ENCODE measurements at regions not wholly inside any gene's neighbourhood (a gene's known extent, or its start where the extent isn't known, plus 50 kb on each side); places are given as distances from the start of the nearest gene placed in this dataset.

GRCh38 chr5:143495110-143495509, 91.6 kb upstream of the NR3C1 start:
- DNase-seq (ENCODE audit: low spot score) = no peak

DNA sequence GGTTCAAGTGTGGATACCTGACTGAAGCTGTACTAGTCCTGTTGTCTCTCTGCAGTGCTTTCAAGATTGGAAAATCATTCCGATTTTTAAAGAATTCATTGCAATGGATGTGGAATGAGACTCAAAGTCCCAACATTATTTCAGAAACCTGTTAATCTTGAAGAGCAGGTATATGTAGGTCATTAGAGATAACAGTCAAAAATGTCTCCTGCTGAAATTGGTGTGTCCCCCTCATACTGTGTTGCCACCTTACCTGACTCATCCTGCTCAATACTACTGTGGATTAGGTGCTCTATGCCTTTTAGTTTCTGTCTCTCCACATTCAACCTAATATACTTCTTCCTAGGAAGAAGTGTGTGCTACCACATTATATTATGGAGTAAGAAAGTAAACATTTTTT, 91.1 kb upstream of the NR3C1 start:
- no peak for DNase-seq (ENCODE audit: low spot score)

DNA sequence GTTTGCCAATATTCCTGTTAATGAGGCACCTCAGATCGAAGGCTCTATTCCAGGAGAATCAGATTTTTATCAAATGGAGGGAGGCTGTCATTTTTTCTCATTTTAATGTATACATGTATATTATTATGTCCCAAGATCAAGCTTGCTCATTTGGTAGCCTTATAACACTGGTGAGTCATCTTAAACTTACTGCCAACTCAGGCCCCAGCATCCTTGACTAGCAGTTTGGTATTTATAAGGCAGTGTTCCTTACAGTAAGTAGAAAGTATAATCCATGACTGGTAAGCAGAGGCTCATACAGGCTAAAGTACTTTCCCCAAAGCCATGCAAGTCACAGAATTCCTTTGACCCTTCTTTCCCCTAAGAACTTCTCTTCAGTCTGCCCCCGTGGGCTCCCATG, 90.7 kb upstream of the NR3C1 start:
- DNase-seq (ENCODE audit: low spot score) = no peak

DNA sequence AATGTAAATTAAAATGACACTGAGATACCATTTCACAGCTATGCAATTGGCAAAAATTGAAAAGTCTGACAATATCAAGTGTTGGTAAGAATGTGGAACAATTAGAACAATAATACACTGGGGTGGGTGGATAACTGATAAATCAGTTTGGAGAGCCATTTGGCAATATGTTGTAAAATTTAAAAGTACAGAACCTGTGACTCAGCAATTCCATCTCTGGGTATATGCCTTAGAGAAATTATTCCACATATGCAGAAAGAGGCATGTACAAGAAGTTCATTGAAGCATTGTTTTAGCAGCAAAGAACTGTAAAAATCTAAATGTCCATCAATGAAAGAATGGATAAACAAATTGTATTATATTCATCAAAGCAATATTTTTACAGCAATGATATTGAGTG, 89.3 kb upstream of the NR3C1 start:
- DNase-seq (ENCODE audit: low spot score) = no peak

DNA sequence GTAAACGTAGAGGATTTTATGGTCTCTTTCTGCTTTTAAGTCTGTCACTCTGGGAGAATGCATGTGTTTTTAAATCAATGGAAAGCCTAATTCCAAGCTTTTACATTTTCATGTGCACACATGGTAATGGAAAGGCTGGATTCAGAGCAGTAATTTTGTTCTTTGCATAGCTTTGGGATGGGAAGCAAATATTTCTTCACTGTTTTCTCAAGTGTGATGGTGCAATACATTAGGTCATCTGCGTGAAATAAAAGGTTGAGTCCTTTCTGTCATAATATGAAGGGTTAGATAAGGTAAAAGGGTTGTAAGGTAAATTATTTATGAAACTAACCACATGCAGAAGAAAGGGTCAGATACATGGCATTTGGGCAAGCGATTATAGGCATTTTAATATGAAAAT, 88.2 kb upstream of the NR3C1 start:
- no peak for DNase-seq (ENCODE audit: low spot score)

DNA sequence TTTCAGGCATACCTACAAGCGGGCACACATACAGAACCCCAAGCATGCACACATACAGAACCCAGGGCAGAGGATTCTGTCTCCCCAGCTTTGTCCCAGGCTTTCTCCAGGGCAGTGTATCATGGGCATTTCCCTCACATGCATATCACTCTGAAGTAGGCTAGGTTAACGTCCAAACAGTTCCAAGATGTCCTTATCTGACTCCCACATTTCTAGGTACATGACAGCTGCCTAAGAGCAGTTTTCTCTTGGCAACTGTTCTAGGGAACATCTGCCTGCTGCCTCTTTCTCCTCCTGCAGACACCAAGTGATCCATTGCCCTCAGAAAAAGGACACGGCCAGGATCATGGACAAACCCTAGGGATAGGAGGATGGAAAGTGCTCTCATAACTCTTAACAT, 84.9 kb upstream of the NR3C1 start:
- no peak for DNase-seq (ENCODE audit: low spot score)

DNA sequence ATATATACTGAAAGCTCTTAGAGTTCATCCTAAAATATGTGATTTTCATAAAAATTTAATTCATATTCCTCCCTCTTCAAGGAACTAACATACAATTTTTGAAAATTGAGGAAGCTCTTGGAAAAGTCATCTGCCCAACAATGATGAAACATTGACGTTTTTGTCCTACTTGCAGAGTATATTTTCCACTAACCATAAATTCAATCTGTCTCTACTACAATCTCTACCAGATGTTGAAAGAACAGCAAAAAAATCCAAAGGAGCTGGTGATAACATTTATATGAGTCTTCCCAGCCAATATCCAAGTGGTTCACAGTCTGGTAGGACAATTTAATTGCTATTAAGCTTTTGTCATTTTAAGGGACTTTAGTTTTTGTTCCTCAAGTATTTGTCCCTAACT, 81.1 kb upstream of the NR3C1 start:
- no peak for DNase-seq (ENCODE audit: low spot score)

- DNase-seq (ENCODE audit: low spot score) = no peak
Observed at GRCh38 chr5:143481697-143482531, 78.4 kb upstream of the NR3C1 start.

DNA sequence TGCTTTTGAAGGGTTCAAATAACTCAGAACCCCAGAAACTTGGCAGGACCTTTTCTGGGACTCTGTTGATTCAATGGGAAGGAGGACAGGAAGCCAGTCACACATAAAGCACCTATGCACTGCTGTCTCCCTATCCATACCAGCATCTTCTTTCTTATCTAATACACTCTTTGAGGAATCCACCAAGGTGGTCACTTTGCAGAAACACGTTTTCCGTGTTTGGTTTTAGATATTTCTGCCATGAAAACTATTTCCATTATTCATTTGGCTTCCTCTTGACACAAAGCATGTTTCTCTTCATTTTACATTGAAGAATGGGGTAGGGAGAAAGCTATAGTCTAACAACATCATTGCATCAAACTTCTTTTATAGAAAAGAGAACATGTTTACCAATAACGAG, 76.5 kb upstream of the NR3C1 start:
- no peak for DNase-seq (ENCODE audit: low spot score)

DNA sequence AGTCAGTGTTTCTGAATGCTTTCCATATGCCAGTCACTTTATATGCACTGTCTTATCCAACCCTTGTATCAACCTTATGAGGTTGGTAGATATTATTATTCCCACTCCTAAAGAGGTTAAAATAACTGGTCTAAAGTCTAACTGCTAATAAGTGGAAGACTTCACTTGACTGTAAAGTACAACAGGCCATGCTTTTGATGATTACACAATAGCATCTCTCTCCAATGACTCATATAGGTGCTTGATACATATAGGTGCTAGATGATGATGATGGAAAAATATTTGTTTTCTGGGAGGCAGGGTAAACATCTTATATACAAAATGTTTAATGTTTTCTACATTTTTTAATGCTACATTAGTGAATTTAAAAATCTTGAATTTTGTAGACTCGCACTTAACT, 75.9 kb upstream of the NR3C1 start:
- no peak for DNase-seq (ENCODE audit: low spot score)

- no peak for DNase-seq (ENCODE audit: low spot score)
Observed at GRCh38 chr5:143476601-143477211, 73.2 kb upstream of the NR3C1 start.

GRCh38 chr5:143474616-143475015, 71.1 kb upstream of the NR3C1 start:
- no peak for DNase-seq (ENCODE audit: low spot score)

- DNase-seq (ENCODE audit: low spot score) = no peak
Observed at GRCh38 chr5:143473481-143473880, 70.0 kb upstream of the NR3C1 start.

DNA sequence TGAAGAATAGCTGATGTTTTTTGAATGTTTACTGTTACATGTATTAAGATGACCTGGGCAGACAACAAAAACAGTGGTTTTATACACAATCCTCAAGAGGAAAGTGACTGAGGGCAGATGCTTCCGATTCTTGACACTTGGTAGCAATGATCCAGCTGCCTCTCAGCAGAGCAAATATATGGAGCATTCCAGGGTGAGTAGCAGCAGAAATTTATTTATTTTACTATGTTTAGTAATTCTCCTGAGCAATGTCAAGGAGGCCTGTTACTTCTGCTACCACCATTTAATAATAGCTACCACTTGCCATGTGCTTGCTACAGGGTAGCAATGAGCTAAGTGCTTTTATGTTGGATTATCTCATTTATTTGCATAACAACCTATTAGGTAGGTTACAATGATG, 69.1 kb upstream of the NR3C1 start:
- DNase-seq (ENCODE audit: low spot score) = no peak

- no peak for DNase-seq (ENCODE audit: low spot score)
Observed at GRCh38 chr5:143471666-143472464, 68.4 kb upstream of the NR3C1 start.

GRCh38 chr5:143471041-143471509, 67.6 kb upstream of the NR3C1 start:
- DNase-seq (ENCODE audit: low spot score) = no peak

- DNase-seq (ENCODE audit: low spot score) = no peak
Observed at GRCh38 chr5:143470120-143470519, 66.6 kb upstream of the NR3C1 start.

DNA sequence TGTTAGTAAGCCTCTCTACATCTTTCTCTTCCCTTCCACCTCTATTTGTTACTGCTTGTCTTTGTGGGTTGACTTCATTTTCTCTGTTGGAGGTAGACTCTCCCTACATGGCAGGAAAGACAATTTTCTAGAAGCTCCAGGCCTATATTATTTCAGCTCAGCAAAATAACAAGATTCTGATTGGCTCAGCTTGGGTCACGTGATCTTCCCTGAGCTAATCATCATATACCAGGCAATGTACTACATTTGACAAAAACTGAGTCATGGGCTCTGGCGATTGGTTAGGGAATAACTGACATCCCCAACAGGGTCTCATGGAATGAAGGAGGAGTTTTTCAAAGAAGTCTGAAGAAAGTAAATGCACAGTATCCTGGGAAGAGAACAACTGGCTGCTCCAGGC, 65.6 kb upstream of the NR3C1 start:
- no peak for DNase-seq (ENCODE audit: low spot score)

GRCh38 chr5:143466632-143467031, 63.1 kb upstream of the NR3C1 start:
- no peak for DNase-seq (ENCODE audit: low spot score)

DNA sequence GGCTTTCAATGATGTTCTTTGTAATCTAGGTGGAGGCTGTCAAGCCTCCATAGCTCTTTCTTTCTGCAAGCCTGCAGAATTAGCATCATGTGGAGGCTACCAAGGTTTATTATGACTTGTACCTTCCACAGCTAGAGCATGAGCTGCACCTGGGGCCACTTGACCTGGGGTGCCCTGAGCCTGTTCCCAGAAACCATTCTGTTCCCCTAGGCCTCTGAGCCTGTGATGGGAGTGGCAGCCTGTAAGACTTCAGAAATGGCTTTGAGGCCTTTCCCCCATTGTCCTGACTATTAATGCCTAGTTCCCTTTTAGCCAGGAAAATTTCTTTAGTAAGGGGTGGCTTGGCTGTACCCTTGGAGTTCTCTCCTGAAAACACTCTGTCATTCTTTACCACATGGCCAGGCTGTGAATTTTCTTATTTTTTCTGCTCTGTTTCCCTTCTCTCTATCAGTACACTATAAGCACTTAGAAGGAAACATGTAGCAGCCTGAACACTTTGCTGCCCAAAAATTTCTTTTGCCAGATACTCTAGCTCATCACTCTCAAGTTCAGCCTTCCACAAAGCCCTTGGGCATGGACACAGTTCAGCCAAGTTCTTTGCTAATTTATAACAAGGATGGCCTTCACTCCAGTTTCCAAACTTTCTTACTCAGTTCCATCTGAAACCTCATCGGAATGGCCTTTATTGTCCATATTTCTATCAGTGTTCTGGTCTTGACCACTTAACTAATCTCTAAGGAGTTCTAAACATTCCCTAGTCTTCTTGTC, 61.4 kb upstream of the NR3C1 start:
- DNase-seq (ENCODE audit: low spot score) = no peak

- no peak for DNase-seq (ENCODE audit: low spot score)
Observed at GRCh38 chr5:143462431-143462830, 58.9 kb upstream of the NR3C1 start.

DNA sequence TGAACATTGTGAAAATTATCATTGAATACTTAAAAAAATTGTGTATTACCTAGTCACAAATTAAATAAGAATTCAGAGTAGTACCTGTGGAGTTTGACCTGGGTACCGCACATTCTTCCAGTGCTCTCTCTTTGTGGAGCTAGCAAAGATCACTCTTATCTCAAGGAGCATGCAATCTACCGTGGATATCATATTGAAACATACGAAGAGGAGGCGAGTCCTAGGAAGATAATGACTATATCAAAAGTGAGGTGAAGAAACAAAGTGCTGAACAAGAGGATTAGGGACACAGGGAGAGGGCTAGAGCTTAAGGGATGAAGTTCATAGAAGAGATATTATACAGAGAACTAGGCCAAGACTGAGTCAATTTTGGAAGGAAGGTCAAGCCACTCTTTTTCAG, 55.9 kb upstream of the NR3C1 start:
- DNase-seq (ENCODE audit: low spot score) = no peak
